RWPE2 (cell line): ENCODE measurements at regions not wholly inside any gene's neighbourhood (a gene's known extent, or its start where the extent isn't known, plus 50 kb on each side); places are given as distances from the start of the nearest gene placed in this dataset.

Experiments
- ATAC-seq: fragments of 200-7000 bp; cut with Tn5 transposase; 3 replicates; pipeline ENCODE4 v1.9.1; 2021; ENCODE audit warnings: low read depth
- DNase-seq: peaks from one replicate; pipeline ENCODE4 v3.0.0-alpha.2; 2020; ENCODE audit warnings: low spot score
- H3K27ac ChIP-seq: fragments of 450-650 bp; 2 replicates; pipeline ENCODE4 v1.5.1; 2017; ENCODE audit warnings: mild to moderate bottlenecking; ENCODE audit not compliant: poor library complexity, severe bottlenecking
- H3K27me3 ChIP-seq: fragments of 250-450 bp; sonication (Bioruptor Pico); 2 replicates; pipeline ENCODE4 v1.5.1; 2021; ENCODE audit warnings: mild to moderate bottlenecking, moderate library complexity; ENCODE audit not compliant: insufficient read depth, poor library complexity, severe bottlenecking
- H3K36me3 ChIP-seq: fragments of 250-450 bp; sonication (Bioruptor Pico); 2 replicates; pipeline ENCODE4 v1.5.1; 2020; ENCODE audit warnings: low read depth, mild to moderate bottlenecking, moderate library complexity
- H3K4me1 ChIP-seq: fragments of 250-450 bp; sonication (Bioruptor Pico); 2 replicates; pipeline ENCODE4 v1.5.1; 2021; ENCODE audit warnings: mild to moderate bottlenecking, moderate library complexity; ENCODE audit not compliant: insufficient read depth, poor library complexity, severe bottlenecking
- H3K4me3 ChIP-seq: fragments of 250-450 bp; sonication (Bioruptor Pico); 2 replicates; pipeline ENCODE4 v1.5.1; 2021; ENCODE audit warnings: mild to moderate bottlenecking, moderate library complexity; ENCODE audit not compliant: severe bottlenecking
- H3K9me3 ChIP-seq: fragments of 250-450 bp; sonication (Bioruptor Pico); 2 replicates; pipeline ENCODE4 v1.5.1; 2021; ENCODE audit warnings: mild to moderate bottlenecking, moderate library complexity; ENCODE audit not compliant: severe bottlenecking
- TF ChIP-seq, protein P1 (sequence below): fragments of 450-650 bp; IDR thresholded peaks from one replicate; pipeline ENCODE4 v1.5.1; 2017; ENCODE audit warnings: mild to moderate bottlenecking, moderate library complexity; ENCODE audit not compliant: poor library complexity, severe bottlenecking

DNA sequence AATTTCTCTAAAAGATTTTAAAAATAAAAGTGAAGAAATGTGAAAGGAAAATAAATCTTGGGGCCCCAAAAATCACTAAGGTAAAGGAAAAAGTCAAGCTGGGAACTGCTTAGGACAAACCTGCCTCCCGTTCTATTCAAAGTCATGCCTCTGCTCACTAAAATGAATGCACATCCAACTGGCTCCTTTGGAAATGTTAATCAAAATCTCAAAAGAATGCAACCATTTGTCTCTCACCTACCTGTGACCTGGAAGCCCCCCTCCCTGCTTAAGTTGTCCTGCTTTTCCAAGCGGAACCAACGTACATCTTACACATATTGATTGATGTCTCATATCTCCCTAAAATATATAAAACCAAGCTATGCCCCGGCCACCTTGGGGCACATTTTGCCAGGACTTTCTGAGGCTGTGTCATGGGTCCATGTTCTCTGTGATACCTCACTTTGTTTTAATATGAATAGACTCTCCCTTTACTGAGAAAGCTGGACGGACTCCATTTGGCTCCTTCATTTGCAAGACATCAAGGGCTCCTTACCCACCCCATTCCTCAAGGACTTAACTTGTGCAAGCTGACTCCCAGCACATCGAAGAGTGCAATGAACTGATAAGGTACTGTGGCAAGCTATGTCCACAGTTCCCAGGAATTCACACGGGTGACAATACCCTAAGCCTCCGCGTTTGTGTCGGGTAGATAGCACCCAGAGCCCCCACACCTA is 164.3 kb downstream of the SMC2 start:
- peaks cover 4% of the 10 kb centered on the region for H3K9me3 ChIP-seq
- no peak overlapping the region for H3K4me3 ChIP-seq
- no peak for ATAC-seq
- TF ChIP-seq, protein P1, sequence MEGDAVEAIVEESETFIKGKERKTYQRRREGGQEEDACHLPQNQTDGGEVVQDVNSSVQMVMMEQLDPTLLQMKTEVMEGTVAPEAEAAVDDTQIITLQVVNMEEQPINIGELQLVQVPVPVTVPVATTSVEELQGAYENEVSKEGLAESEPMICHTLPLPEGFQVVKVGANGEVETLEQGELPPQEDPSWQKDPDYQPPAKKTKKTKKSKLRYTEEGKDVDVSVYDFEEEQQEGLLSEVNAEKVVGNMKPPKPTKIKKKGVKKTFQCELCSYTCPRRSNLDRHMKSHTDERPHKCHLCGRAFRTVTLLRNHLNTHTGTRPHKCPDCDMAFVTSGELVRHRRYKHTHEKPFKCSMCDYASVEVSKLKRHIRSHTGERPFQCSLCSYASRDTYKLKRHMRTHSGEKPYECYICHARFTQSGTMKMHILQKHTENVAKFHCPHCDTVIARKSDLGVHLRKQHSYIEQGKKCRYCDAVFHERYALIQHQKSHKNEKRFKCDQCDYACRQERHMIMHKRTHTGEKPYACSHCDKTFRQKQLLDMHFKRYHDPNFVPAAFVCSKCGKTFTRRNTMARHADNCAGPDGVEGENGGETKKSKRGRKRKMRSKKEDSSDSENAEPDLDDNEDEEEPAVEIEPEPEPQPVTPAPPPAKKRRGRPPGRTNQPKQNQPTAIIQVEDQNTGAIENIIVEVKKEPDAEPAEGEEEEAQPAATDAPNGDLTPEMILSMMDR, result no peak
- no peaks in the 10 kb centered on the region for H3K27me3 ChIP-seq
- no peak overlapping the region for H3K27ac ChIP-seq
- H3K4me1 ChIP-seq, result peaks cover 10% of the 10 kb centered on the region
- no peaks in the 10 kb centered on the region for H3K36me3 ChIP-seq
- no peak for DNase-seq

- Histone ChIP-seq H3K4me1 (peaks cover 10% of the 10 kb centered on the region), H3K27me3 (no peaks in the 10 kb centered on the region), H3K36me3 (no peaks in the 10 kb centered on the region), H3K9me3 (peaks cover 4% of the 10 kb centered on the region), H3K4me3 (no peak overlapping the region), H3K27ac (no peak overlapping the region)
- TF ChIP-seq, protein P1, result no peak
- DNase-seq, result no peak
- ATAC-seq, result no peak
Observed at GRCh38 chr9:104260004-104260403, 165.9 kb downstream of the SMC2 start.

DNA sequence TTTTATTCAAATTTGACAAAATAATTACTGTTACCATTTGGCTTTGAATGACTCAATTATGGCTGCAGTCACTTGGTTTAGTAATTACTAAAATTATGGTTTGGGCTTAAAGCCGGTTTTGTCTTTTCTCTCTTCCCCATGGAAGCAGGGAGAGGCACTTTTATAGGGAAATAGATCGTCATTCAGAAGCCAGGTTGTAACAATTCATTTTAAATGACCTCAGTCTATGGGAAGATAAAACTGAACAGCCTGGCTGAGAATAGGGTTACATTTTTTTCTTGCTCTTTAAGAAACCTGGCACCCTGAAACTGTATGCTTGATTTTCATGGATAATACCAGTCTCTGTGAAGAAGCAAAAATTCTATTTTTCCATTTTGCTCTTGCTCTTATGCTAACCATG is 169.8 kb downstream of the SMC2 start:
- DNase-seq, result no peak
- H3K4me1 ChIP-seq, result no peaks in the 10 kb centered on the region
- no peaks in the 10 kb centered on the region for H3K9me3 ChIP-seq
- no peak for ATAC-seq
- no peak overlapping the region for H3K27ac ChIP-seq
- H3K36me3 ChIP-seq, result no peaks in the 10 kb centered on the region
- no peak overlapping the region for H3K4me3 ChIP-seq
- TF ChIP-seq, protein P1, result no peak
- H3K27me3 ChIP-seq, result no peaks in the 10 kb centered on the region

- ATAC-seq (no peak), DNase-seq (no peak)
- no peaks in the 10 kb centered on the region for H3K36me3 ChIP-seq
- no peak overlapping the region for H3K27ac ChIP-seq
- no peaks in the 10 kb centered on the region for H3K27me3 ChIP-seq
- no peak overlapping the region for H3K4me3 ChIP-seq
- H3K4me1 ChIP-seq, result no peaks in the 10 kb centered on the region
- H3K9me3 ChIP-seq, result no peaks in the 10 kb centered on the region
- TF ChIP-seq, protein P1, result no peak
Observed at GRCh38 chr9:104264431-104264830, 170.3 kb downstream of the SMC2 start.

DNA sequence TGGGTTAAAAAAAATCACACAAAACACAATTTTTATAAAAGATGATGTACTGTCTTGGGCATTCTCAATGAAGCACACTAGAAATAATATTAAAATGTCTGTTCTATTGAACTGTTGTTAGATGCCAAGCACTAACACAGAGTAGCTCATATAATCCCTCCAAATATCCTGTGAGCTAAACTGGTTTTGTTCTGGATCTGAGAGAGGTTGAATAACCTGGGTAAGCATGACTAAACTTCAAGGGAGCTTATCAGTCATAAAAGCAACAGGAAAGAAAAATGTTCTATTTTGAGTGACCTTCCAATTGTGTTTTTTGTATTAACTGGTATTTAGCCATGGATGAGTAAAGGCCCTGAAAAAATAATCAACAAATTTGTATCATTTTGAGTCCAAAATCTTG is 175.3 kb downstream of the SMC2 start:
- TF ChIP-seq, protein P1, result no peak
- no peak overlapping the region for H3K27ac ChIP-seq
- no peaks in the 10 kb centered on the region for H3K4me1 ChIP-seq
- ATAC-seq (no peak), DNase-seq (no peak)
- H3K36me3 ChIP-seq, result no peaks in the 10 kb centered on the region
- no peak overlapping the region for H3K4me3 ChIP-seq
- no peaks in the 10 kb centered on the region for H3K27me3 ChIP-seq
- no peaks in the 10 kb centered on the region for H3K9me3 ChIP-seq
